ENCODE measurements at regions not wholly inside any gene's neighbourhood (a gene's known extent, or its start where the extent isn't known, plus 50 kb on each side); places are given as distances from the start of the nearest gene placed in this dataset.

- TF ChIP-seq, protein P1, sequence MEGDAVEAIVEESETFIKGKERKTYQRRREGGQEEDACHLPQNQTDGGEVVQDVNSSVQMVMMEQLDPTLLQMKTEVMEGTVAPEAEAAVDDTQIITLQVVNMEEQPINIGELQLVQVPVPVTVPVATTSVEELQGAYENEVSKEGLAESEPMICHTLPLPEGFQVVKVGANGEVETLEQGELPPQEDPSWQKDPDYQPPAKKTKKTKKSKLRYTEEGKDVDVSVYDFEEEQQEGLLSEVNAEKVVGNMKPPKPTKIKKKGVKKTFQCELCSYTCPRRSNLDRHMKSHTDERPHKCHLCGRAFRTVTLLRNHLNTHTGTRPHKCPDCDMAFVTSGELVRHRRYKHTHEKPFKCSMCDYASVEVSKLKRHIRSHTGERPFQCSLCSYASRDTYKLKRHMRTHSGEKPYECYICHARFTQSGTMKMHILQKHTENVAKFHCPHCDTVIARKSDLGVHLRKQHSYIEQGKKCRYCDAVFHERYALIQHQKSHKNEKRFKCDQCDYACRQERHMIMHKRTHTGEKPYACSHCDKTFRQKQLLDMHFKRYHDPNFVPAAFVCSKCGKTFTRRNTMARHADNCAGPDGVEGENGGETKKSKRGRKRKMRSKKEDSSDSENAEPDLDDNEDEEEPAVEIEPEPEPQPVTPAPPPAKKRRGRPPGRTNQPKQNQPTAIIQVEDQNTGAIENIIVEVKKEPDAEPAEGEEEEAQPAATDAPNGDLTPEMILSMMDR (conservative IDR thresholded peaks at IDR 0.05; ENCODE audit: low read length) = no peak
- no peak for TF ChIP-seq EZH2phosphoT487 (IDR thresholded peaks at IDR 0.05; ENCODE audit: borderline replicate concordance)
These were observed 330.5 kb upstream of the LRIG3 start for GRCh38 chr12:59250766-59251165.
